Progenitor cell of endocrine pancreas (in vitro differentiated cells): ENCODE measurements at regions not wholly inside any gene's neighbourhood (a gene's known extent, or its start where the extent isn't known, plus 50 kb on each side); places are given as distances from the start of the nearest gene placed in this dataset.

Experiments used
- DNase-seq: peaks from one replicate; pipeline ENCODE4 v3.0.0; 2021; ENCODE audit warnings: low spot score; ENCODE audit not compliant: unreplicated experiment
- H3K27ac Mint-ChIP-seq: 2 replicates; pipeline ENCODE4 v1.8.0; 2021; ENCODE audit warnings: mild to moderate bottlenecking, moderate library complexity, mixed read lengths
- H3K27me3 Mint-ChIP-seq: 2 replicates; pipeline ENCODE4 v1.8.0; 2021; ENCODE audit warnings: mixed read lengths
- H3K36me3 Mint-ChIP-seq: 2 replicates; pipeline ENCODE4 v1.8.0; 2022; ENCODE audit warnings: mixed read lengths; ENCODE audit not compliant: insufficient read depth
- H3K4me1 Mint-ChIP-seq: 2 replicates; pipeline ENCODE4 v1.8.0; 2021; ENCODE audit warnings: low read depth, mixed read lengths
- H3K4me3 Mint-ChIP-seq: 2 replicates; pipeline ENCODE4 v1.8.0; 2021; ENCODE audit warnings: low read depth, mild to moderate bottlenecking, moderate library complexity, mixed read lengths
- H3K9me3 Mint-ChIP-seq: 2 replicates; pipeline ENCODE4 v1.8.0; 2021; ENCODE audit warnings: low read depth, mixed read lengths
- TF ChIP-seq, protein P1 (sequence below): fragments of 200-600 bp; sonication (generic); IDR thresholded peaks from one replicate; pipeline ENCODE4 v1.5.0; 2021; ENCODE audit warnings: antibody characterized with exemption, mild to moderate bottlenecking; ENCODE audit not compliant: unreplicated experiment

DNA sequence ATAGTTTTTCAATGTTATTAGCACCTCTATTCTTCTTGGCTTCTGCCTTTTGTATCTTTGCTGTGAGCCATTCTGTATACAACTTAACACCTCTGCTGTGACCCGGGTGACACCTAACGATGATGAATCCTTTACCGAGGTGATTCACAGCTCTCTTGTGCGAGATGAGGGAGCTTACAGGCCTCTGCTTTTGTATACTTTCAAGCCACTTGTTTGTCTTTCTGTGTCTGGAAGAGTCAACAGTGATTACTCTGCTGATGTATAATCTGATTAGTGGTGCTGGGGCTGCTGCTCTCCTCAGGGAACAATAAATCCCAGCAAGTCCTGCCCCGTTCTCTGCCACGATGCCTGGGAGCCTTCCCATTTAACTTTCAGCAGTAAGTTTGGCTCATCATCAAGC is 442.9 kb upstream of the SGCD start:
- DNase-seq, result no peak
- H3K27ac Mint-ChIP-seq, result no peak overlapping the region
- no peaks in the 10 kb centered on the region for H3K9me3 Mint-ChIP-seq
- TF ChIP-seq, protein P1, sequence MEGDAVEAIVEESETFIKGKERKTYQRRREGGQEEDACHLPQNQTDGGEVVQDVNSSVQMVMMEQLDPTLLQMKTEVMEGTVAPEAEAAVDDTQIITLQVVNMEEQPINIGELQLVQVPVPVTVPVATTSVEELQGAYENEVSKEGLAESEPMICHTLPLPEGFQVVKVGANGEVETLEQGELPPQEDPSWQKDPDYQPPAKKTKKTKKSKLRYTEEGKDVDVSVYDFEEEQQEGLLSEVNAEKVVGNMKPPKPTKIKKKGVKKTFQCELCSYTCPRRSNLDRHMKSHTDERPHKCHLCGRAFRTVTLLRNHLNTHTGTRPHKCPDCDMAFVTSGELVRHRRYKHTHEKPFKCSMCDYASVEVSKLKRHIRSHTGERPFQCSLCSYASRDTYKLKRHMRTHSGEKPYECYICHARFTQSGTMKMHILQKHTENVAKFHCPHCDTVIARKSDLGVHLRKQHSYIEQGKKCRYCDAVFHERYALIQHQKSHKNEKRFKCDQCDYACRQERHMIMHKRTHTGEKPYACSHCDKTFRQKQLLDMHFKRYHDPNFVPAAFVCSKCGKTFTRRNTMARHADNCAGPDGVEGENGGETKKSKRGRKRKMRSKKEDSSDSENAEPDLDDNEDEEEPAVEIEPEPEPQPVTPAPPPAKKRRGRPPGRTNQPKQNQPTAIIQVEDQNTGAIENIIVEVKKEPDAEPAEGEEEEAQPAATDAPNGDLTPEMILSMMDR, result no peak
- H3K27me3 Mint-ChIP-seq, result peaks cover 46% of the 10 kb centered on the region
- no peaks in the 10 kb centered on the region for H3K36me3 Mint-ChIP-seq
- H3K4me3 Mint-ChIP-seq, result no peak overlapping the region
- peaks cover 7% of the 10 kb centered on the region for H3K4me1 Mint-ChIP-seq

GRCh38 chr5:155885199-155885598 is 441.8 kb upstream of the SGCD start:
- TF ChIP-seq, protein P1, result no peak
- Mint-ChIP-seq H3K36me3 (no peaks in the 10 kb centered on the region), H3K27me3 (peaks cover 52% of the 10 kb centered on the region), H3K27ac (no peak overlapping the region), H3K4me1 (peaks cover 7% of the 10 kb centered on the region), H3K4me3 (no peak overlapping the region), H3K9me3 (no peaks in the 10 kb centered on the region)
- DNase-seq, result no peak

- Mint-ChIP-seq H3K27ac (no peak overlapping the region), H3K4me1 (peaks cover 7% of the 10 kb centered on the region), H3K4me3 (no peak overlapping the region), H3K27me3 (peaks cover 50% of the 10 kb centered on the region), H3K36me3 (no peaks in the 10 kb centered on the region), H3K9me3 (no peaks in the 10 kb centered on the region)
- TF ChIP-seq, protein P1, result no peak
- DNase-seq, result no peak
Measured at GRCh38 chr5:155886311-155887031, 440.5 kb upstream of the SGCD start.

DNA sequence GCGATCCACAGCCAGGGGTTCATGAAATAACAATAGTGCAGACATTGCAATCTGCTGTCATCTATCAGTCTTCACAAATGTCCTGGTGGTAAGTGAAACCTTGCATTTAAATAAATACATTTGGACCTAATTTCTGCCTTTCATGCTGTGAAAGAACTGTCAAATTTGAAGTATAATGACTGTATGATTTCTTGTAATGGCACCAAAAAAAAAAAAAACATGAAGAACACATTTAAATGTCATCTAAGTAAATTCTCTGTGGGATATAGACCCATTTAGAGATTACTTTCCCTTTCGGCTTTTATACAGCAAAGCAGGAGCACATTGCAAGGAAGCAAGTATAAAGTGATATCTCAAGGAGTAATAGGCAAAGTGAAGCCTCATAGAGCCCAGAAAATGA is 431.5 kb upstream of the SGCD start:
- Mint-ChIP-seq H3K4me1 (no peaks in the 10 kb centered on the region), H3K9me3 (no peaks in the 10 kb centered on the region), H3K27me3 (peaks cover 28% of the 10 kb centered on the region), H3K27ac (no peak overlapping the region), H3K4me3 (no peak overlapping the region), H3K36me3 (no peaks in the 10 kb centered on the region)
- DNase-seq, result no peak
- TF ChIP-seq, protein P1, result no peak

DNA sequence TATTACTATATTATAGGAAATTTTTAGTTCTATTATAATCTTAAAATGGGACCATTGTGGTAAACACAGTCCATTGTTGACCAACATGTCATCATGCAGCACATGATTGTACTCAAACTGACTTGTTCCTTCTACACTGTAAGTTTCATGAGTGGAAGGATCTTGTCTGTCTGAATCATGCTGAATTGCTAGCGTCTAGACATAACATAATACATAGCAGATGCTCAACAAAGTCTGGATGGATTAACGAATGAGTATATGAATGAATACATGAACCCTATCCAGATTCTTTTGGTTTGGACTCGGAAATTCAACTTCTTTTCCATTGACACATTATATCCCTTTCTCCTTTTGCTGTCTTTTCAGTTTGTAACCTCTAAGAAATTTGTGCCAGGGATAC is 429.2 kb upstream of the SGCD start:
- H3K4me1 Mint-ChIP-seq, result no peaks in the 10 kb centered on the region
- H3K27me3 Mint-ChIP-seq, result peaks cover 19% of the 10 kb centered on the region
- H3K36me3 Mint-ChIP-seq, result no peaks in the 10 kb centered on the region
- TF ChIP-seq, protein P1, result no peak
- H3K9me3 Mint-ChIP-seq, result no peaks in the 10 kb centered on the region
- no peak overlapping the region for H3K27ac Mint-ChIP-seq
- H3K4me3 Mint-ChIP-seq, result no peak overlapping the region
- DNase-seq, result no peak
